ENCODE measurements at regions not wholly inside any gene's neighbourhood (a gene's known extent, or its start where the extent isn't known, plus 50 kb on each side); places are given as distances from the start of the nearest gene placed in this dataset.

GRCh38 chr7:112882511-112882910 lies 92.3 kb upstream of the TMEM168 start:
- no peaks in the 10 kb centered on the region for H3K27me3 ChIP-seq (ENCODE audit: insufficient read depth, low read length)
- no peak overlapping the region for H3K4me3 ChIP-seq (ENCODE audit: low read length)
- peaks cover 5% of the 10 kb centered on the region for H3K36me3 ChIP-seq (ENCODE audit: insufficient read depth, low read length)
- H3K9me3 ChIP-seq (ENCODE audit: low read length): peaks cover 2% of the 10 kb centered on the region
- H2AFZ ChIP-seq (ENCODE audit: low read depth, low read length): no peak overlapping the region
- no peaks in the 10 kb centered on the region for H3K4me1 ChIP-seq (ENCODE audit: insufficient read depth, low read length)

DNA sequence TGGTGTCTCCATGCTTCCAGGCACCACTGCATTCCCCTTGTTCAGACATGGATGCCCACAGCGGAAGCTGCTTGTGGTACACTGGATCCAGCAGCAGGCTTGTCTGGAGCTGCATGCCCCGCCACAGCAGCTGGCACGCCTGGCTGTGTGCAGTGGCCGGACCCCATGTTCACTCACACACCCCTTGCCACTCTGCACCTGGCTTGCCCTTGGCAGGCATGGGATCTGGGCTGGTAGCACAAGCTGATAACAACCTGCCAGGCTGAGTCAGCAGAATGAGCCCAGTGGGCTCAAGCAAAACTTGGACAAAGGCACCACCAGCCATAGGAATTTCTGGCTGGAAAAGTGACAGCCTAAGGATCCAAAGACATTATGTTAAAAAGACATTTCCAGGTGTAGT lies 91.8 kb upstream of the TMEM168 start:
- no peak overlapping the region for H2AFZ ChIP-seq (ENCODE audit: low read depth, low read length)
- no peaks in the 10 kb centered on the region for H3K27me3 ChIP-seq (ENCODE audit: insufficient read depth, low read length)
- peaks cover 2% of the 10 kb centered on the region for H3K9me3 ChIP-seq (ENCODE audit: low read length)
- H3K4me1 ChIP-seq (ENCODE audit: insufficient read depth, low read length): no peaks in the 10 kb centered on the region
- H3K36me3 ChIP-seq (ENCODE audit: insufficient read depth, low read length): peaks cover 5% of the 10 kb centered on the region
- H3K4me3 ChIP-seq (ENCODE audit: low read length): no peak overlapping the region

DNA sequence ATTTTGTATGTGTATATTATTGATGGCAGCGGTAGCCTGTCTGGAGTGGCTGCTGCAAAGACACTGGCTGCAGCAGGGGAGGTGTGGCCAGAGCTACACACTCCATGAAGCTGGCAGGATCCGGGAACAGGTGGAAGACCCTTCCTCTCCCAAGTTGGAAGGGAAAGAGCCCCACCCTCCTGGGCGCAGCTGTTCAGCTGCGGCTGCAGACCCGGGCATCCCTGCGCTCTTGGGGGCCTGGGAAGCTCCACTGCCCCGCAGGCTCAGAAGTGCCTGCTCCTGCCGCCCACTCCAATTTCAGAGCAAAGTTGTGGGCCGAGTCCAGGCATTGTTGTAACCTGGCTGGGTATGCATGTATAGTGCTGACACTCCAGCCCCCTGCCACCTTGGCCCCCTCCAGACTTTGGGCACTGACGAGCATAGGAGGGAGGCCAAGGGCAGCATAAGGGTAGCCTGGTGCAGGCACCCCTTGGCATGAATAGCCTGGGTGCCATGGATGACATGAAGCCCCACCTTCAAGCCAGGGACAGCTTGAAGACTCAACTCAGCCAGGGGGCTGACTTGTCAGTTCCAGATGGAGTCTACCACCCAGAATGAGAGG lies 90.7 kb upstream of the TMEM168 start:
- no peaks in the 10 kb centered on the region for H3K27me3 ChIP-seq (ENCODE audit: insufficient read depth, low read length)
- peaks cover 2% of the 10 kb centered on the region for H3K9me3 ChIP-seq (ENCODE audit: low read length)
- no peak overlapping the region for H2AFZ ChIP-seq (ENCODE audit: low read depth, low read length)
- no peak overlapping the region for H3K4me3 ChIP-seq (ENCODE audit: low read length)
- no peaks in the 10 kb centered on the region for H3K4me1 ChIP-seq (ENCODE audit: insufficient read depth, low read length)
- peaks cover 4% of the 10 kb centered on the region for H3K36me3 ChIP-seq (ENCODE audit: insufficient read depth, low read length)

DNA sequence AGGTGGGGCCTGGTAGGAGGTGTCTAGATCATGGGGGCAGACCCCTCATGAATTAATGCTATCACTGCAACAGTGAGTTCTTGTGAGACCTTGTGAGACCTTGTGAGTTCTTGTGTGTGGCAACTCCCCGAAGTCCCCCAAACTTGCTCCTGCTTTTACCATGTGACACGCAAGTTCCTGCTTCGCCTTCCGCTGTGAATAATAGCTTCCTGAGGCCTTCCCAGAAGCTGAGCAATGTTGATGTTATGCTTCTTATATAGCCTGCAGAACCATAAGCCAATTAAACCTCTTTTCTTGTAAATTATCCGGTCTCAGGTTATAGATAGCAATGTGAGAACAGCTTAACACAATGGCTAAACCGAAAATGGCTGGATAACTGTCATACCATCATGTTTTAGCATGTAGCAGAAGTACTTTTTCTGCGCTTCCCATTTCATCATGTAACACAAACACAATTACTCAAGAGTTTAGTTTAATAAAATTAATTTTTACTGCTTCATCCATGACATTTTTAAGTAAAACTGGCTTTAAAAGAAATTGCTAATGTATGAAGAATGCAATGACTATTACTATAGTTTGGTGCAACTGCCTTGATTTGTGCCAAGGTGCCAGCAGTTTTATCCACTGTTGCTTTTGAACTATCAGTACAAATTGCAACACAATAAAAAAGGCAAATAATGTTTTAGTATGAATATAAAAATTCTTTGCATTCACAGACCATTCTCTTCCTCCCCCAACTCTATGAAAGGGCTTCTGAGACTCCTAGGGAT lies 87.7 kb upstream of the TMEM168 start:
- Histone ChIP-seq H3K9me3 (ENCODE audit: low read length) (no peaks in the 10 kb centered on the region), H3K27me3 (ENCODE audit: insufficient read depth, low read length) (no peaks in the 10 kb centered on the region), H3K4me1 (ENCODE audit: insufficient read depth, low read length) (no peaks in the 10 kb centered on the region), H3K36me3 (ENCODE audit: insufficient read depth, low read length) (no peaks in the 10 kb centered on the region), H3K4me3 (ENCODE audit: low read length) (no peak overlapping the region), H2AFZ (ENCODE audit: low read depth, low read length) (no peak overlapping the region)

- no peaks in the 10 kb centered on the region for H3K27me3 ChIP-seq (ENCODE audit: insufficient read depth, low read length)
- no peaks in the 10 kb centered on the region for H3K9me3 ChIP-seq (ENCODE audit: low read length)
- no peak overlapping the region for H2AFZ ChIP-seq (ENCODE audit: low read depth, low read length)
- no peak overlapping the region for H3K4me3 ChIP-seq (ENCODE audit: low read length)
- H3K36me3 ChIP-seq (ENCODE audit: insufficient read depth, low read length): no peaks in the 10 kb centered on the region
- H3K4me1 ChIP-seq (ENCODE audit: insufficient read depth, low read length): no peaks in the 10 kb centered on the region
These were observed 86.7 kb upstream of the TMEM168 start for GRCh38 chr7:112876877-112877276.

DNA sequence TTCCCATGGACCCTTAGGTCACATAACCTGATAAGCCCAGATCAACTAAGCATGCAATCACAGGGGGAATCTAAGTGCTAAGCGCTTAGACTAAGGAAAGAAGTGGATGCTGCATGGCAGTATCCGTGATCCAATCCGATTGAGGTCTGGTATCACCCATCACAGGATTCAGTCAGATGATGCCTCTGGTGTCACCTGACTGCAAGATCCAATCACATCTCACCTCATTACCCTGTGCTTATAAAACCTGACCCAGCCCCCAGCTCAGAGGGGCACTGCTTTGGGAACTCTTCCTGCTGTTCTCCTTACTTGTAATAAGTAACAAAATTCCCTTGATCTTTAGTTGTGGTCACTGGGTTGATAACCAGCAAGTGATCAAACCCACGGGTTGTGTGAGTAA lies 84.7 kb upstream of the TMEM168 start:
- no peaks in the 10 kb centered on the region for H3K9me3 ChIP-seq (ENCODE audit: low read length)
- no peaks in the 10 kb centered on the region for H3K36me3 ChIP-seq (ENCODE audit: insufficient read depth, low read length)
- H3K4me3 ChIP-seq (ENCODE audit: low read length): no peak overlapping the region
- H3K4me1 ChIP-seq (ENCODE audit: insufficient read depth, low read length): no peaks in the 10 kb centered on the region
- H2AFZ ChIP-seq (ENCODE audit: low read depth, low read length): no peak overlapping the region
- no peaks in the 10 kb centered on the region for H3K27me3 ChIP-seq (ENCODE audit: insufficient read depth, low read length)

DNA sequence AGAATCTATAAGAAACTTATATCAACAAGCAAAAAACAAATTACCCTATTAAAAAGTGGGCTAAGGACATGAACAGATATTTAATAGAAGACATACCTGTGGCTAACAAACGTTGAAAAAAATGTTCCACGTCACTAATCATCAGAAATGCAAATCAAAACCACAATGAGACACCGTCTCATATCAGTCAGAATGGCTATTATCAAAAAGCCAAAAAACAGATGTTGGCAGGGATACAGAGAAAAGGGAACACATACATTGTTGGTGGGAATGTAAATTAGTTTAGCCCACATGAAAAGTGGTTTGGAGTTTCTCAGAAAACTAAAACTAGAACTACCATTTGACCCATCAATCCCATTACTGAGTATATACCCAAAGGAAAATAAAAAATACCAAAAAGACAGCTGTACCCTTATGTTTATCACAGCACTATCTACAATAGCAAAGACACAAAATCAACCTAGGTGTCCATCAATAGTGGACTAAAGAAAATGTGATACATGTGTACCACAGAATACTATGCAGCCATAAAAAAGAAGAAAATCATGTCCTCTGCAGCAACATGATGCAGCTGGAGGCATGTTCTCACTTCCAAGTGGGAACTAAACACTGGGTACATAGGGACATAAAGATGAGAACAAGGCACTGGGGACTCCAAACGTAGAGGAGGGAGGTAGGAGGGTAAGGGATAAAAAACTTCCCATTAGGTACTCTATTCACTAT lies 83.8 kb upstream of the TMEM168 start:
- no peaks in the 10 kb centered on the region for H3K4me1 ChIP-seq (ENCODE audit: insufficient read depth, low read length)
- H3K36me3 ChIP-seq (ENCODE audit: insufficient read depth, low read length): no peaks in the 10 kb centered on the region
- no peaks in the 10 kb centered on the region for H3K27me3 ChIP-seq (ENCODE audit: insufficient read depth, low read length)
- peaks cover 3% of the 10 kb centered on the region for H3K9me3 ChIP-seq (ENCODE audit: low read length)
- no peak overlapping the region for H2AFZ ChIP-seq (ENCODE audit: low read depth, low read length)
- H3K4me3 ChIP-seq (ENCODE audit: low read length): no peak overlapping the region

- Histone ChIP-seq H2AFZ (ENCODE audit: low read depth, low read length) (no peak overlapping the region), H3K4me1 (ENCODE audit: insufficient read depth, low read length) (no peaks in the 10 kb centered on the region), H3K9me3 (ENCODE audit: low read length) (peaks cover 11% of the 10 kb centered on the region), H3K4me3 (ENCODE audit: low read length) (no peak overlapping the region), H3K27me3 (ENCODE audit: insufficient read depth, low read length) (no peaks in the 10 kb centered on the region), H3K36me3 (ENCODE audit: insufficient read depth, low read length) (no peaks in the 10 kb centered on the region)
These were observed 79.0 kb upstream of the TMEM168 start for GRCh38 chr7:112869111-112869774.

DNA sequence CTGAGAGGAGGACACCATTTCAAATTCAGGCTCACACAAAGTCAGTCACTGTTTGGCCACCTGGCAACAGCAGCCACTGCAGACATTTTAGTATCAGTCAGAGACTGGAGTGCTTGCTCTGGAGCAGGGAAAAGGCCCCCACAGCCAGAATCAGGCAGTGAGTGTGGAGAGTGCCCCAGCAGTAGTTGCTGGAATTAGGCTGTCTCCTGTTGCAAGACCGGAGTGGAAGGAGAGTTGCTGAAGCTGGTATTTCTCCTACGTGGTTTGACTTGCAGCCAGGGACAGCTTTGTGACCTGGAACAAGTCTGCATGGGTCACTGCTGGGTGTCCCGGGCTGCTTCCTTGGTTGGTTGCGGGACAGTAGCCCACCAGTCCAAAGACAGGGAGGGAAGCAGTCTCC lies 78.4 kb upstream of the TMEM168 start:
- H2AFZ ChIP-seq (ENCODE audit: low read depth, low read length): no peak overlapping the region
- H3K4me3 ChIP-seq (ENCODE audit: low read length): no peak overlapping the region
- no peaks in the 10 kb centered on the region for H3K36me3 ChIP-seq (ENCODE audit: insufficient read depth, low read length)
- H3K9me3 ChIP-seq (ENCODE audit: low read length): peaks cover 11% of the 10 kb centered on the region
- H3K4me1 ChIP-seq (ENCODE audit: insufficient read depth, low read length): no peaks in the 10 kb centered on the region
- no peaks in the 10 kb centered on the region for H3K27me3 ChIP-seq (ENCODE audit: insufficient read depth, low read length)

DNA sequence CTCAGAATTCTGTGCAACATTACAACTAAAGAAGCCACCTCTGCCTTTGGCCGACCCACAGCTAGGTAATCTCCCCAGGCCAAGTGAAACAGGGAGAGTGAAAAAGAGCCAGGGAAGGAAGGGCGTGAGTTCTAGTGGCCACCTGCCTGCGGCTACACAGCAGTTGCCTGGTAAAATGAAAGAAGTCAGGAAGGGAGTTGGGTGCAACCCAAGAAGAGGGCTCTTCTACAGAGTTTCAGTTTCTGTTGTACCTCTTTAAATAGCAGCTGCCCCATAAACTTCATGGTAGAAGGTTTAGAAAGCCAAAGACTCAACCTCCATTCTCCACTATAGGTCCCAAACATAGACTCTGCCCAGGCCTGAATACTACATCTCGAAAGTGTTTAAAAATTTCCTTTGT lies 76.2 kb upstream of the TMEM168 start:
- Histone ChIP-seq H3K4me3 (ENCODE audit: low read length) (no peak overlapping the region), H3K27me3 (ENCODE audit: insufficient read depth, low read length) (no peaks in the 10 kb centered on the region), H3K4me1 (ENCODE audit: insufficient read depth, low read length) (no peaks in the 10 kb centered on the region), H2AFZ (ENCODE audit: low read depth, low read length) (no peak overlapping the region), H3K36me3 (ENCODE audit: insufficient read depth, low read length) (no peaks in the 10 kb centered on the region), H3K9me3 (ENCODE audit: low read length) (peaks cover 11% of the 10 kb centered on the region)

DNA sequence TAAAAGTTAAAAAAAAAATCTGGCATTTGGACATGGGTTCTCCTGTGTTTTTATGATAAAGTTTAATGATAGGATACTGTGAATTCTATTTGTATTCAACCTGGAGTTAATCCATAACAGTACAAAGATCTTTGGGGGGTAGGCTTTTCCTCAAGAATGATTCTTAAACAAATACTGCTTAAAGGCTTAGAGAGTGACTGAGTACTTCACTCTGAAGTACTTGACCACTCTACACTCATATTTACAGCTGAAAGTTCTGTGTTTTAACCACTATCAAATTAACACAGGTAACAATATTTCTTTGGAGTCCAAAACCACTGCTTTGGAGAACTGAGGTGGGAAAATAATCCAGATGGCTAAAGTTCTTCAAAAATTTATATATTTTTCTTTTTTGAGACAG lies 74.2 kb upstream of the TMEM168 start:
- no peaks in the 10 kb centered on the region for H3K36me3 ChIP-seq (ENCODE audit: insufficient read depth, low read length)
- H3K9me3 ChIP-seq (ENCODE audit: low read length): peaks cover 11% of the 10 kb centered on the region

DNA sequence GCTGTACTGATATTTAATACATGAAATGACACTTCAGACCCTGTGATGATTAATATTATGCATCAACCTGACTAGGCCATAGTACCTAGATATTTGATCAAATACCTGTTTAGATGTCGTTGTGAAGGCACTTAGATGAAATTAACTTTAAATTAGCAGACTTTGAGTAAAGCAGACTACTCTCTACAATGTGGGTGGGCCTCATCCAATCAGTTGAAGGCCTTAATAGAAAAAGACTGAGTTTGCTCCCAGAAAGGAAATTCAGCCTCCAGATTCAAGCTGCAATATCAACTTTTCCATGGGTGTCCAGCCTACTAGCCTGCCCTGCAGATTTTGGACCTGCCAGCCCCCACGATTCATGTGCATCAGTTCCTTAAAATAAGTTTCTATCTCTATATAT lies 68.6 kb upstream of the TMEM168 start:
- Histone ChIP-seq H2AFZ (ENCODE audit: low read depth, low read length) (no peak overlapping the region), H3K36me3 (ENCODE audit: insufficient read depth, low read length) (no peaks in the 10 kb centered on the region), H3K9me3 (ENCODE audit: low read length) (no peaks in the 10 kb centered on the region), H3K4me3 (ENCODE audit: low read length) (no peak overlapping the region), H3K27me3 (ENCODE audit: insufficient read depth, low read length) (no peaks in the 10 kb centered on the region), H3K4me1 (ENCODE audit: insufficient read depth, low read length) (no peaks in the 10 kb centered on the region)

More for the DNA sequence above, 74.2 kb upstream of the TMEM168 start:
- Histone ChIP-seq H3K27me3 (ENCODE audit: insufficient read depth, low read length) (no peaks in the 10 kb centered on the region), H3K4me1 (ENCODE audit: insufficient read depth, low read length) (no peaks in the 10 kb centered on the region), H3K4me3 (ENCODE audit: low read length) (no peak overlapping the region), H2AFZ (ENCODE audit: low read depth, low read length) (no peak overlapping the region)

DNA sequence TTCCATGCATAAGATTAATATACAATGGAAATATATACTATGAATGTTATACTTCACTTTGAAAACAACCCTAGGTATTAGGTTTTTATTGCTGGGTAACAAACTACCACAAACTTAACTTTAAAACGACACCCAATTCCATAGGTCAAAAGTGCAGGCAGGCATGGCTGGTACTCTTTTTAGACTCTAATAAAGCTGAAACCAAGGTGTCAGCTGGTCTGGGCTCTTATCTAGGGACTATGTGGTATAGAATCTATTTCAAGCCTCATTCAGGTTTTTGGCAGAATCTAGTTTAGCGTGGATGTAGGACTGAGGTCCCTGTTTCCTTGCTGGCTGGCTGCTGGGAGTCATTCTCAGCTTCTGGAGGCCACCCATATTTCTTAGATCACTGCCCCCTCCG lies 65.0 kb upstream of the TMEM168 start:
- Histone ChIP-seq H3K9me3 (ENCODE audit: low read length) (no peaks in the 10 kb centered on the region), H3K4me3 (ENCODE audit: low read length) (no peak overlapping the region), H3K36me3 (ENCODE audit: insufficient read depth, low read length) (no peaks in the 10 kb centered on the region), H3K27me3 (ENCODE audit: insufficient read depth, low read length) (no peaks in the 10 kb centered on the region), H2AFZ (ENCODE audit: low read depth, low read length) (no peak overlapping the region), H3K4me1 (ENCODE audit: insufficient read depth, low read length) (no peaks in the 10 kb centered on the region)
